ENCODE measurements at regions not wholly inside any gene's neighbourhood (a gene's known extent, or its start where the extent isn't known, plus 50 kb on each side); places are given as distances from the start of the nearest gene placed in this dataset.

DNA sequence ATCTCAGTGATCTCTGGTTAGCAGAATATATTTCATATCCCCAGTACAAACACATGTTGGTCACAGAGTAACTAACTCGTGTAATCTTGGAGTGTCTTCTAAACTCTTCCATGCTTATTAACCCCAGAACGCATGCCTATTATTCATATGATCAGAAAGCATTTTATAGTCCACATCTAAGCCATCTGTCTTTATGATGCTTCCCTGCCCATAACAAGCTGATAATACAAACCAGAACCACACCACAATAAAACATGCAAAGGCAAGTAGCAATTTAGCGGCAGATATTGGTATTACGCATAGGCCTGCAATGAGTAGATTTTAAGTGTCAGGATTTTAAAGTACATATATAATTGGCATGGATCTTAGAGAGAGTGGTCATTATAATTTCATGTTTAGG, 120.0 kb upstream of the PRKCQ start:
- Mint-ChIP-seq H3K4me3 (no peak overlapping the region), H3K27ac (no peak overlapping the region), H3K4me1 (peaks cover 8% of the 10 kb centered on the region), H3K9me3 (no peaks in the 10 kb centered on the region), H3K36me3 (ENCODE audit: low read depth) (no peaks in the 10 kb centered on the region), H3K27me3 (ENCODE audit: insufficient read depth, low read depth, poor library complexity) (no peaks in the 10 kb centered on the region)
- Histone ChIP-seq H3K4me1 (ENCODE audit: insufficient read depth) (no peaks in the 10 kb centered on the region), H2AFZ (no peak overlapping the region), H3K36me3 (ENCODE audit: insufficient read depth) (no peaks in the 10 kb centered on the region), H4K20me1 (replicated peaks; ENCODE audit: insufficient read depth) (no peaks in the 10 kb centered on the region), H3F3A (replicated peaks; ENCODE audit: low read depth) (no peaks in the 10 kb centered on the region; the same call in 1 of the 2 replicates), H3K79me2 (replicated peaks; ENCODE audit: insufficient read depth) (no peaks in the 10 kb centered on the region), H3K27me3 (ENCODE audit: insufficient read depth) (no peaks in the 10 kb centered on the region), H3K9me2 (ENCODE audit: insufficient read depth) (no peaks in the 10 kb centered on the region), H3K27ac (ENCODE audit: low read depth) (no peak overlapping the region; the same call in 1 of the 2 replicates), H3K4me2 (no peak overlapping the region), H3K4me3 (no peak overlapping the region)
- DNase-seq (ENCODE audit: low spot score) = no peak
- no peak for ATAC-seq
- TF ChIP-seq, protein P1, sequence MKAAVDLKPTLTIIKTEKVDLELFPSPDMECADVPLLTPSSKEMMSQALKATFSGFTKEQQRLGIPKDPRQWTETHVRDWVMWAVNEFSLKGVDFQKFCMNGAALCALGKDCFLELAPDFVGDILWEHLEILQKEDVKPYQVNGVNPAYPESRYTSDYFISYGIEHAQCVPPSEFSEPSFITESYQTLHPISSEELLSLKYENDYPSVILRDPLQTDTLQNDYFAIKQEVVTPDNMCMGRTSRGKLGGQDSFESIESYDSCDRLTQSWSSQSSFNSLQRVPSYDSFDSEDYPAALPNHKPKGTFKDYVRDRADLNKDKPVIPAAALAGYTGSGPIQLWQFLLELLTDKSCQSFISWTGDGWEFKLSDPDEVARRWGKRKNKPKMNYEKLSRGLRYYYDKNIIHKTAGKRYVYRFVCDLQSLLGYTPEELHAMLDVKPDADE (IDR thresholded peaks at IDR 0.05) = no peak
- no peak for TF ChIP-seq ZNF331 (CRISPR knock-in tag; IDR thresholded peaks at IDR 0.05; ENCODE audit: low read depth)
- TF ChIP-seq EZH2phosphoT487 (IDR thresholded peaks at IDR 0.05; ENCODE audit: unreplicated experiment) = no peak
- TF ChIP-seq JUNB (IDR thresholded peaks at IDR 0.05; ENCODE audit: unreplicated experiment) = no peak
- TF ChIP-seq REST (IDR thresholded peaks at IDR 0.05; ENCODE audit: unreplicated experiment) = no peak
- TF ChIP-seq ZNF114 (CRISPR knock-in tag; IDR thresholded peaks at IDR 0.05) = no peak
- TF ChIP-seq, protein P2, sequence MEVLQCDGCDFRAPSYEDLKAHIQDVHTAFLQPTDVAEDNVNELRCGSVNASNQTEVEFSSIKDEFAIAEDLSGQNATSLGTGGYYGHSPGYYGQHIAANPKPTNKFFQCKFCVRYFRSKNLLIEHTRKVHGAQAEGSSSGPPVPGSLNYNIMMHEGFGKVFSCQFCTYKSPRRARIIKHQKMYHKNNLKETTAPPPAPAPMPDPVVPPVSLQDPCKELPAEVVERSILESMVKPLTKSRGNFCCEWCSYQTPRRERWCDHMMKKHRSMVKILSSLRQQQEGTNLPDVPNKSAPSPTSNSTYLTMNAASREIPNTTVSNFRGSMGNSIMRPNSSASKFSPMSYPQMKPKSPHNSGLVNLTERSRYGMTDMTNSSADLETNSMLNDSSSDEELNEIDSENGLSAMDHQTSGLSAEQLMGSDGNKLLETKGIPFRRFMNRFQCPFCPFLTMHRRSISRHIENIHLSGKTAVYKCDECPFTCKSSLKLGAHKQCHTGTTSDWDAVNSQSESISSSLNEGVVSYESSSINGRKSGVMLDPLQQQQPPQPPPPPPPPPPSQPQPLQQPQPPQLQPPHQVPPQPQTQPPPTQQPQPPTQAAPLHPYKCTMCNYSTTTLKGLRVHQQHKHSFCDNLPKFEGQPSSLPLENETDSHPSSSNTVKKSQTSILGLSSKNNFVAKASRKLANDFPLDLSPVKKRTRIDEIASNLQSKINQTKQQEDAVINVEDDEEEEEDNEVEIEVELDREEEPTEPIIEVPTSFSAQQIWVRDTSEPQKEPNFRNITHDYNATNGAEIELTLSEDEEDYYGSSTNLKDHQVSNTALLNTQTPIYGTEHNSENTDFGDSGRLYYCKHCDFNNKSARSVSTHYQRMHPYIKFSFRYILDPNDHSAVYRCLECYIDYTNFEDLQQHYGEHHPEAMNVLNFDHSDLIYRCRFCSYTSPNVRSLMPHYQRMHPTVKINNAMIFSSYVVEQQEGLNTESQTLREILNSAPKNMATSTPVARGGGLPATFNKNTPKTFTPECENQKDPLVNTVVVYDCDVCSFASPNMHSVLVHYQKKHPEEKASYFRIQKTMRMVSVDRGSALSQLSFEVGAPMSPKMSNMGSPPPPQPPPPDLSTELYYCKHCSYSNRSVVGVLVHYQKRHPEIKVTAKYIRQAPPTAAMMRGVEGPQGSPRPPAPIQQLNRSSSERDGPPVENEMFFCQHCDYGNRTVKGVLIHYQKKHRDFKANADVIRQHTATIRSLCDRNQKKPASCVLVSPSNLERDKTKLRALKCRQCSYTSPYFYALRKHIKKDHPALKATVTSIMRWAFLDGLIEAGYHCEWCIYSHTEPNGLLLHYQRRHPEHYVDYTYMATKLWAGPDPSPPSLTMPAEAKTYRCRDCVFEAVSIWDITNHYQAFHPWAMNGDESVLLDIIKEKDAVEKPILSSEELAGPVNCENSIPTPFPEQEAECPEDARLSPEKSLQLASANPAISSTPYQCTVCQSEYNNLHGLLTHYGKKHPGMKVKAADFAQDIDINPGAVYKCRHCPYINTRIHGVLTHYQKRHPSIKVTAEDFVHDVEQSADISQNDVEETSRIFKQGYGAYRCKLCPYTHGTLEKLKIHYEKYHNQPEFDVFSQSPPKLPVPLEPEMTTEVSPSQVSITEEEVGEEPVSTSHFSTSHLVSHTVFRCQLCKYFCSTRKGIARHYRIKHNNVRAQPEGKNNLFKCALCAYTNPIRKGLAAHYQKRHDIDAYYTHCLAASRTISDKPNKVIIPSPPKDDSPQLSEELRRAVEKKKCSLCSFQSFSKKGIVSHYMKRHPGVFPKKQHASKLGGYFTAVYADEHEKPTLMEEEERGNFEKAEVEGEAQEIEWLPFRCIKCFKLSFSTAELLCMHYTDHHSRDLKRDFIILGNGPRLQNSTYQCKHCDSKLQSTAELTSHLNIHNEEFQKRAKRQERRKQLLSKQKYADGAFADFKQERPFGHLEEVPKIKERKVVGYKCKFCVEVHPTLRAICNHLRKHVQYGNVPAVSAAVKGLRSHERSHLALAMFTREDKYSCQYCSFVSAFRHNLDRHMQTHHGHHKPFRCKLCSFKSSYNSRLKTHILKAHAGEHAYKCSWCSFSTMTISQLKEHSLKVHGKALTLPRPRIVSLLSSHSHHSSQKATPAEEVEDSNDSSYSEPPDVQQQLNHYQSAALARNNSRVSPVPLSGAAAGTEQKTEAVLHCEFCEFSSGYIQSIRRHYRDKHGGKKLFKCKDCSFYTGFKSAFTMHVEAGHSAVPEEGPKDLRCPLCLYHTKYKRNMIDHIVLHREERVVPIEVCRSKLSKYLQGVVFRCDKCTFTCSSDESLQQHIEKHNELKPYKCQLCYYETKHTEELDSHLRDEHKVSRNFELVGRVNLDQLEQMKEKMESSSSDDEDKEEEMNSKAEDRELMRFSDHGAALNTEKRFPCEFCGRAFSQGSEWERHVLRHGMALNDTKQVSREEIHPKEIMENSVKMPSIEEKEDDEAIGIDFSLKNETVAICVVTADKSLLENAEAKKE (CRISPR knock-in tag; IDR thresholded peaks at IDR 0.05) = no peak
- no peak for TF ChIP-seq CREB1 (CRISPR knock-in tag; IDR thresholded peaks at IDR 0.05; ENCODE audit: low read depth)
- no peak for TF ChIP-seq POLR2AphosphoS5 (IDR thresholded peaks at IDR 0.05; ENCODE audit: low read depth)
- TF ChIP-seq STAT1 (IDR thresholded peaks at IDR 0.05; ENCODE audit: unreplicated experiment) = no peak
- TF ChIP-seq, protein P3, sequence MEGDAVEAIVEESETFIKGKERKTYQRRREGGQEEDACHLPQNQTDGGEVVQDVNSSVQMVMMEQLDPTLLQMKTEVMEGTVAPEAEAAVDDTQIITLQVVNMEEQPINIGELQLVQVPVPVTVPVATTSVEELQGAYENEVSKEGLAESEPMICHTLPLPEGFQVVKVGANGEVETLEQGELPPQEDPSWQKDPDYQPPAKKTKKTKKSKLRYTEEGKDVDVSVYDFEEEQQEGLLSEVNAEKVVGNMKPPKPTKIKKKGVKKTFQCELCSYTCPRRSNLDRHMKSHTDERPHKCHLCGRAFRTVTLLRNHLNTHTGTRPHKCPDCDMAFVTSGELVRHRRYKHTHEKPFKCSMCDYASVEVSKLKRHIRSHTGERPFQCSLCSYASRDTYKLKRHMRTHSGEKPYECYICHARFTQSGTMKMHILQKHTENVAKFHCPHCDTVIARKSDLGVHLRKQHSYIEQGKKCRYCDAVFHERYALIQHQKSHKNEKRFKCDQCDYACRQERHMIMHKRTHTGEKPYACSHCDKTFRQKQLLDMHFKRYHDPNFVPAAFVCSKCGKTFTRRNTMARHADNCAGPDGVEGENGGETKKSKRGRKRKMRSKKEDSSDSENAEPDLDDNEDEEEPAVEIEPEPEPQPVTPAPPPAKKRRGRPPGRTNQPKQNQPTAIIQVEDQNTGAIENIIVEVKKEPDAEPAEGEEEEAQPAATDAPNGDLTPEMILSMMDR (conservative IDR thresholded peaks at IDR 0.05; ENCODE audit: low read depth in 2 of 2) = no peak
- no peak for TF ChIP-seq NANOG (IDR thresholded peaks at IDR 0.05; ENCODE audit: borderline replicate concordance)
- no peak for TF ChIP-seq EZH2 (IDR thresholded peaks at IDR 0.05; ENCODE audit: low read depth, unreplicated experiment)
